Stimulated activated CD8-positive, alpha-beta memory T cell treated with anti-CD3 and anti-CD28 coated beads, Interleukin-12 subunit alpha, Interleukin-12 subunit beta, amount 100 ng/mL, for 24 hours (primary cell): ENCODE measurements at regions not wholly inside any gene's neighbourhood (a gene's known extent, or its start where the extent isn't known, plus 50 kb on each side); places are given as distances from the start of the nearest gene placed in this dataset.

Experiments
- DNase-seq: peaks from one replicate; pipeline ENCODE4 v3.0.0-alpha.2; 2020; ENCODE audit errors: extremely low read depth

- no peak for DNase-seq
These were observed 96.4 kb upstream of the SOX5 start for GRCh38 chr12:24045816-24046257.

DNA sequence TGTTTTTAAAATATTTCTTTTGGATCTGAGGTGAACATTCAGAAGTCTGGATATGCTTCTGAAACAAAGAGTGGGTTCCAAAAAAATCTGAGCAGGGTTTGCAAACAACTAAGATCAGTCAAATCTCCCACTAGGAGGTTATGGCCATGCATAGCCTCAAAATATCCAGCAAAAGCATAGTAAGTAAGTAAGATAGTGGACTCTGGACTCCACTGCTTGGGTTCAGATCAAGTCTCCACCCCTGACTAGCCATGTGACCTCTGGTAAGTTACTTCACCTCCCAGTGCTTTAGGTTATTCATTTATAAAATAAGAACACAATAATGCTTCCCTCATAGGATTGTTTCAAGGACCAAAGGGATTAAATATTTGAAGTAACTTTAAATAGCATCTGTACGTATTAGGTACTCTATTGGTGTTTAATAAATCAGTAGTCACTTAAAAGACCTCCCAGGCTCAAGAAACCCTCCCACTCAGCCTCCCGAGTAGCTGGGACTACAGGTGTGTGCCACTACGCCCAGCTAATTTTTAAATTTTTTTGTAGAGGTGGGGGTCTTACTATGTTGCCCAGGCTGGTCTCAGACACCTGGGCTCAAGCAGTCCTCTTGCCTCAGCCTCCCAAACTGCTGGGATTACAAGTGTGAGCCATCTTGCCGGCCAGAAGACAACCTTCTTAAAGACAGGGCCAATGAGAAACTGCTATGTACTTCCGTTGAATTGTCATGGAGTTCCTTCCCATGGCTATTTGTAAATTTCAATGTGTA is 95.7 kb upstream of the SOX5 start:
- no peak for DNase-seq

DNA sequence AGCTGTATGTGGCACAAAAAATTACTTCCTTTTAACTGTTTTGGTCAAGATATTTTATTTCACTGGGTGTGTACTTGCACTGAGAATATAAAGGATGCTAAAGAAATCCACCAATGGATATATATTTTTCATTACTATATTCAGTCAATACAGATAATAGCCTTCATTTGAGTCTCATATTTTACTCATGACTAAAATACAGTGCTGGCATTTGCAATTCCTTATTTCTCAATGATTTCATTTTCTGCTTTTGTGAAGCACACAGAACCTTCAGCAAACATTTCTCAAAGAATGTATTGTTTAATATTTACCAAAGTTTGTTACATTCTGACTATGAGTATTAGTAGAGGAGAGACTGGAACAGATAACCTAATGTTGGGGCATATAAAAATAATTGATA is 93.2 kb upstream of the SOX5 start:
- DNase-seq, result no peak

DNA sequence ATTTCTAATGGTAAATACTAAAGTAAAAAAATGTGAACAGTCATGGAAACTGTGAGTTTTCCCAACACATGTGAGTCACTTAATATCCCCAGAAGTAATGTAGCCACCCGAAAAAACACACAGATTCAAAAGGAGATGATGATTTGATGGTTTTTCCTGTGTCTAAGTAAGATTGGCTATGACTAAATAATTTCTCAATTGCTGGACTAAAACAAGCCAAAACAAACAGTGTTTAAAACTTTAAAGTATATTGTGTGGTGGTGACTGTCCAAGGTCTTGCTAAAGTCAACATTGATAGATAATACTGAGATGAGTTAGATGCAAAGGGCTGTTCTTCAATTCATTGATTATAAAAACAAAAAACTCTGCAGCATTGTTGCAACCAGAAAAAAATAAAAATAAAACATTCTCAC is 89.6 kb upstream of the SOX5 start:
- no peak for DNase-seq

DNA sequence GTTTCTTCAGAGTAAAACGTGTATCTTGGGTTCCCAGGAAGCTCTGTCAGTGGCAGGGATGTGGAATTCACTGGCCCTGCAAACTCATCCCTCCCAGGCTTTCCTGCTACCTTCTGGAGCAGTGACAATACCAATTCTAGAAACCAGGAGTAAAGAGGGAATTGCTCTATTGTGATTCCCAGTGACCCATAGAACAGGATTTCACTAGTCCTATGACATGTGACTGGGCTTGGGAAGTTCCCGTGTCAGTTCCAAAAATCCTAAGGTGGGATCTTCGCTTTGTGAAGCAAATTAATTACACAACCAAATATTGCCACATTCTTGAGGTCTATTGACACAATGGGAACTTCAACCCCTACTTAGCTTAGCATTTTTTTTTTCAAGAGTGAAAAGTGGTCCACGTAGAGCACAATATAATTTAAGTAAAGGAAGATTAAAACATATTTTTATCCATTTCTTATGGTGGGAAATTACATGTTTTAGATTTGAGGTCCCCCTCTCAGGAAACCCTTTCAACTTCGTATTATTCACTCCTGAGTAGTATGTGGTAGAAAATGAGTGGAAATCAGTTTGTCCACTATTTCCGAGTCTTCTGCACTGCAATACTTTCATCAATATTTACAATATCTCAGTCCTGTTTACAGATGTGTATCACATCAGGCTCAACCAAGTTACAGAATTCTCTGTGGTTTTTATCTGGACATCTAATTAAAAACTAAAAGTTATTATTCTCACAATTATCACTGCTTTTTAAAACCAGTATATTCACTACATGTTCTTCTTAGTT is 88.9 kb upstream of the SOX5 start:
- DNase-seq, result no peak

DNA sequence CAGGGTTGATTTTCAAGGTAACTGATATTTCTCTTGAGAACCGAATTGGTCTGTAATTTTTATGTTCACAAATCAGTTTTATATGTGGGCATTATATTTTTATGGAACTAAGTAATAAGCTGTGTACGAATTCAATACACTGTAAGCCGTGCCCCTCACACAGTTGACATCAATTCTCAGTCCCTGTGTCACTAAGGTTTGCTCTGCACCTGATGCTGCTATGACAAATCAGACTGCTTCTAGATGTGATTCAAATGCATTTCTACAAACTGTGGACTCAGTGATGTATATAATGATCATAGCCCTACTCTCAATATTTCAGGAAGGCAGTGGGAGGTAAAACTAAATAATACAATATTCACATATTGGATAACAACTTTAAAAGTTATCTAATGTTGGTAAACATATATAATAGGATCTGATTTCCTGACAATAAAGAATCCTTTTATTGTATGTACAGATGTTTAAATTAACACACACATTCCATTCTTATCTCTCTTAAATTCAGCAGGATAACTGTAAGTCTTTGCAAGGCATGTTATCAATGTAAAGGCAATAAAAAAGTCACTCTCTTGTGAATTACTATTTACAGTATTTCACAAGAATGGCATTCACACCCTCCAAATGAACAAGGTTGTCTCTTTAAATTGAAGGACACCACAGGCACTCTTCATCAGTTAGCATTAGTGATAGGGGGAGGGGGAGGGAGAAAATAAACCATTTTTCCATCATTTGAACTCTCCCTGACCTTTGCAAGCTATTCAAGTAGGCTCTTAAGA is 87.2 kb upstream of the SOX5 start:
- no peak for DNase-seq

GRCh38 chr12:24034894-24035293 is 85.4 kb upstream of the SOX5 start:
- DNase-seq, result no peak

DNA sequence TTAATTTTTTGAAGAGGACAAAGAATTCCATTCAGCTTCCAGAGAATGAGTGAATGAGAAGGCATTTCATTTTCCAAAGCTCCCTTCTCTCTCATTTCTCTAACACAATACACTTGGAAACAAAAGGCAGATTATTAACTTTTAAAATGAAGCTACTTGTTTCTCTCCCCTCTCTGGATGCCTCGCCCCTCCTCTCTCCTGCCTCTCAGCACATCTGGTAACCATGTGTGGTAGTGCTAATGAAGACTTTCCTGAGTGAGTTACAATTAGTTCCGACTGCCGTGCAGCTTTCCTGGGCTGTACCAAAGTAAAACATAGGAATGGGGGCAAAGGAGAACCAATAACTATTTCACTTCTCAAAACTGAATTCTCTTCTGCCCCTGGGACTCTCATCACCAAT is 84.7 kb upstream of the SOX5 start:
- DNase-seq, result no peak

- no peak for DNase-seq
These were observed 77.9 kb upstream of the SOX5 start for GRCh38 chr12:24027352-24027751.

DNA sequence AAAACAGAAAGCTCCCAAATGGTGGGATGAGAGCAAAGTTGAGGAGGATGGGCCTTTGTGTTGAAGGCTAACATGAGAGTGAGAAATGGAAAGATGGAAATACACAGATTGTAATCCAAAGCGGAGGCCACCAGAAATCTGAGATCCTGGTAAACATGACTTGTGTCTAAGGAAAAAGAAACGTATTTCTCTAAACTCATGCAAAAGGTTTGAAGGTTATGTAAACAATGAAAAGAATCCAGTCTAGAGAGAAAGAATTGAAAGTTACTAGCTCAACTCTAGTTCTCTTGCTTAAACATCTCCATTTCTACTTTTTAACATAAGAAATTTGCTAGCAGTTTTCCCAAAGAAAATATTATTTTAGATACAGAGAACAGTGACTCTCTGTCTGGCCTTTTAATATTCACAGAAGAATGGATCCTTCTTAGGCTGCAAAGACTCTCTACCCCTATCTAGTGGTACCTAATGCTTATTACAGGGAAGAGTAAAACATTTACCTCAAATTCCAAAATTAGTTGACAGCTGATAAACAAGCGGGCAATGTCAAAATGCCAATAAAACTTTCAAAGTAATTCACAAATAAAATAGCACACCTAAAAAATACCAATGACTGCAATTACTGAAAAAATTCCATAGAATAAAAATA is 75.8 kb upstream of the SOX5 start:
- DNase-seq, result no peak

GRCh38 chr12:24023081-24023480 is 73.6 kb upstream of the SOX5 start:
- DNase-seq, result no peak

- no peak for DNase-seq
These were observed 71.7 kb upstream of the SOX5 start for GRCh38 chr12:24021164-24021502.

GRCh38 chr12:24020397-24021163 is 71.1 kb upstream of the SOX5 start:
- no peak for DNase-seq

DNA sequence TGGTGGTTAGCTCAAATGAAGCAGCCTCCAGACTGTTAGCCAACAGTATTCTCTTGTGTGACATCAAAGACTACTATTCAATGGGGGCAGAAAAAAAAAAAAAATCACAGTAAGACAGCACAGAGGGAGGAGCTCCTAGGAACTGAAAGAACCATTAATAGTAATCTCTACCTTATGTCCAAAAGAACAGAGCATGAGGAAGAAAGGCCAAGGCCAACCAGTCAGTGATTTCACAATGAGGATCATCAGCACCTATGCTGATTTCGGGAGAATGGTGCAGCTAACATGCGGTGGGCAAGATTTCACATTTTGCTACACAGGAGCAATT is 66.3 kb upstream of the SOX5 start:
- DNase-seq, result no peak

GRCh38 chr12:24014915-24015832 is 65.7 kb upstream of the SOX5 start:
- no peak for DNase-seq

- DNase-seq, result no peak
These were observed 64.8 kb upstream of the SOX5 start for GRCh38 chr12:24014240-24014639.

GRCh38 chr12:24012528-24012927 is 63.1 kb upstream of the SOX5 start:
- DNase-seq, result no peak

- DNase-seq, result no peak
These were observed 62.5 kb upstream of the SOX5 start for GRCh38 chr12:24011927-24012507.

DNA sequence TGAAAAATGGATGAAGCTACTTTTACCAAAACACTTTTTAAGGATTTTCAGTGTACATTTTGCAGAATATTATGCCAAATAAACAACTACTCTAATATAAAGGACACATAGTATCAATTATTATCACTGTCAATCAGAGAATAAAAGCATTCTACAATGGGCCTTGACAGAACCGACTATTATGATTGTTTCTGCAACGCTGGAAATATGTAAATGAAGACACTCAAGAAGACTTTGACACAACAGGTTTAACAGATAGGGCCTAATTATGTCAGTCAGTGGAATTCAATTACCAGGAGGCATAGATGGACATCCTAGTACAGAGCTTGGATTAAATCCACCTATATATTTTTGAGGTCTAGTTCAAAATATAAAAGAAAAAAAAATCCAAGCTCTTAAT is 58.7 kb upstream of the SOX5 start:
- no peak for DNase-seq
